Sigmoid colon (tissue), 6 donors: ENCODE measurements at regions not wholly inside any gene's neighbourhood (a gene's known extent, or its start where the extent isn't known, plus 50 kb on each side); places are given as distances from the start of the nearest gene placed in this dataset.

Experiments
- DNase-seq: peaks from one replicate; pipeline ENCODE4 v3.0.0-alpha.2; 2019
- H3K27ac ChIP-seq, 4 donors: fragments of 200-600 bp; sonication (generic); one replicate each; pipeline ENCODE4 v1.5.1; 2016 to 2019; ENCODE audit warnings: mild to moderate bottlenecking in 1 of 4
- H3K27me3 ChIP-seq, 3 donors: fragments of 200-600 bp; sonication (generic); one replicate each; pipeline ENCODE4 v1.5.1; 2019; ENCODE audit warnings: mild to moderate bottlenecking in 1 of 3
- H3K36me3 ChIP-seq, 4 donors: fragments of 200-600 bp; sonication (generic); one replicate each; pipeline ENCODE4 v1.5.1; 2016 to 2019
- H3K4me1 ChIP-seq, 4 donors: fragments of 200-600 bp; sonication (generic); one replicate each; pipeline ENCODE4 v1.5.1; 2017 to 2019
- H3K4me3 ChIP-seq, 4 donors: fragments of 200-600 bp; sonication (generic); one replicate each; pipeline ENCODE4 v1.5.1; 2017 to 2019; ENCODE audit warnings: mild to moderate bottlenecking in 2 of 4, moderate library complexity in 1 of 4
- H3K9me3 ChIP-seq, 4 donors: fragments of 200-600 bp in 3 of 4; sonication (generic) in 3 of 4; one replicate each; pipeline versions ENCODE4 v1.5.1 to v1.6.1; 2013 to 2019
- CTCF ChIP-seq, 4 experiments: fragments of 450-650 bp in 3 of 4; fragments of 200-600 bp in 1 of 4; IDR thresholded peaks; one replicate each; pipeline ENCODE4 v1.5.1; 2016 to 2019; ENCODE audit warnings: antibody characterized with exemption in 4 of 4, mild to moderate bottlenecking in 3 of 4, moderate library complexity in 2 of 4
- EP300 ChIP-seq, 4 donors: sonication (generic); formaldehyde crosslinking; IDR thresholded peaks; one replicate each; pipeline ENCODE4 v1.6.1; 2017; ENCODE audit warnings: antibody characterized with exemption in 4 of 4
- POLR2A ChIP-seq, 2 donors: fragments of 450-650 bp; IDR thresholded peaks; one replicate each; pipeline ENCODE4 v1.6.1; 2016; ENCODE audit warnings: antibody characterized with exemption in 2 of 2, mild to moderate bottlenecking in 2 of 2, moderate library complexity in 2 of 2
- POLR2AphosphoS5 ChIP-seq, 4 donors: sonication (generic); formaldehyde crosslinking; IDR thresholded peaks; one replicate each; pipeline ENCODE4 v1.6.1; 2017; ENCODE audit warnings: antibody characterized with exemption in 4 of 4
- WGBS, 2 donors: extraction: QIAGEN DNeasy Blood & Tissue Kit; methylation state at CpG; one replicate each; pipeline ENCODE4 v1.1.7; 2013; 5-methylcytosine and 5-hydroxymethylcytosine counted together
- intact Hi-C: fragments of 100-400 bp; cut with DNase I; formaldehyde crosslinking; loops from one replicate; pipeline ENCODE4 v1.15.1; 2023
- donor health status: healthy with polysubstance abuse.
- donor health status: healthy.

- no peak for TF ChIP-seq EP300 (IDR thresholded peaks at IDR 0.05)
- TF ChIP-seq POLR2A (IDR thresholded peaks at IDR 0.05): no peak
- TF ChIP-seq POLR2AphosphoS5 (IDR thresholded peaks at IDR 0.05): no peak
- TF ChIP-seq CTCF (IDR thresholded peaks at IDR 0.05): no peak
- no peaks in the 10 kb centered on the region for H3K36me3 ChIP-seq
- no peaks in the 10 kb centered on the region for H3K4me1 ChIP-seq
- intact Hi-C loops: no loop called here
- H3K4me3 ChIP-seq: no peak overlapping the region
- H3K27ac ChIP-seq: no peak overlapping the region
- WGBS, 2 donors: 73 to 91% methylated on average over 13 of the region's 13 CpGs
- no peak for DNase-seq
- no peaks in the 10 kb centered on the region for H3K9me3 ChIP-seq
- H3K27me3 ChIP-seq: no peaks in the 10 kb centered on the region
Measured at GRCh38 chr11:45028911-45029682, 78.4 kb upstream of the TP53I11 start.

- TF ChIP-seq EP300 (IDR thresholded peaks at IDR 0.05): no peak
- TF ChIP-seq CTCF (IDR thresholded peaks at IDR 0.05): no peak
- no peak for TF ChIP-seq POLR2A (IDR thresholded peaks at IDR 0.05)
- no peak for TF ChIP-seq POLR2AphosphoS5 (IDR thresholded peaks at IDR 0.05)
- H3K4me1 ChIP-seq: no peaks in the 10 kb centered on the region
- 81 to 84% methylated on average over 6 of the region's 6 CpGs for WGBS, 2 donors
- no peaks in the 10 kb centered on the region for H3K27me3 ChIP-seq
- intact Hi-C loops: no loop called here
- no peaks in the 10 kb centered on the region for H3K9me3 ChIP-seq
- no peak overlapping the region for H3K4me3 ChIP-seq
- no peak for DNase-seq
- no peaks in the 10 kb centered on the region for H3K36me3 ChIP-seq
- H3K27ac ChIP-seq: no peak overlapping the region
Measured at GRCh38 chr11:45030778-45031177, 80.1 kb upstream of the TP53I11 start.

GRCh38 chr11:45031912-45032519 lies 81.3 kb upstream of the TP53I11 start:
- no peak for DNase-seq
- H3K36me3 ChIP-seq: no peaks in the 10 kb centered on the region
- H3K9me3 ChIP-seq: no peaks in the 10 kb centered on the region
- no peak overlapping the region for H3K27ac ChIP-seq
- intact Hi-C loops: no loop called here
- H3K4me3 ChIP-seq: no peak overlapping the region
- H3K27me3 ChIP-seq: no peaks in the 10 kb centered on the region
- TF ChIP-seq EP300 (IDR thresholded peaks at IDR 0.05): no peak
- no peak for TF ChIP-seq POLR2A (IDR thresholded peaks at IDR 0.05)
- TF ChIP-seq CTCF (IDR thresholded peaks at IDR 0.05): no peak
- TF ChIP-seq POLR2AphosphoS5 (IDR thresholded peaks at IDR 0.05): no peak
- WGBS, 2 donors: 95 to 97% methylated on average over 2 of the region's 2 CpGs
- H3K4me1 ChIP-seq: no peaks in the 10 kb centered on the region

GRCh38 chr11:45035413-45035812 lies 84.7 kb upstream of the TP53I11 start:
- peaks cover 2 to 9% (median 7%) of the 10 kb centered on the region in 4 donors for H3K9me3 ChIP-seq
- TF ChIP-seq POLR2A (IDR thresholded peaks at IDR 0.05): no peak
- no peak for TF ChIP-seq CTCF (IDR thresholded peaks at IDR 0.05)
- TF ChIP-seq EP300 (IDR thresholded peaks at IDR 0.05): no peak
- no peak for TF ChIP-seq POLR2AphosphoS5 (IDR thresholded peaks at IDR 0.05)
- 88 to 93% methylated on average over 4 of the region's 4 CpGs for WGBS, 2 donors
- H3K4me1 ChIP-seq: no peaks in the 10 kb centered on the region
- no peak overlapping the region for H3K4me3 ChIP-seq
- H3K27ac ChIP-seq: no peak overlapping the region
- no peaks in the 10 kb centered on the region for H3K27me3 ChIP-seq
- no peaks in the 10 kb centered on the region for H3K36me3 ChIP-seq
- no peak for DNase-seq
- intact Hi-C loops: no loop called here
